ENCODE measurements at regions not wholly inside any gene's neighbourhood (a gene's known extent, or its start where the extent isn't known, plus 50 kb on each side); places are given as distances from the start of the nearest gene placed in this dataset.

GRCh38 chr14:30134936-30135335, 207.3 kb upstream of the PRKD1 start:
- Histone ChIP-seq H3K9ac (no peak overlapping the region), H3K27ac (ENCODE audit: low read depth in 2 of 2, low read length in 1 of 2) (no peak overlapping the region), H2AFZ (ENCODE audit: low read depth) (no peak overlapping the region), H3K36me3 (replicated peaks in 1 of 2; ENCODE audit: control insufficient read depth in 1 of 2, insufficient read depth in 2 of 2, low read length in 1 of 2) (no peaks in the 10 kb centered on the region), H3K4me3 (ENCODE audit: low read depth in 2 of 2, low read length in 1 of 2) (no peak overlapping the region), H4K20me1 (ENCODE audit: insufficient read depth) (no peaks in the 10 kb centered on the region), H3K9me2 (no peaks in the 10 kb centered on the region), H3K4me1 (ENCODE audit: control insufficient read depth in 1 of 2, insufficient read depth in 2 of 2, low read depth in 1 of 2, low read length in 1 of 2) (no peaks in the 10 kb centered on the region), H3F3A (replicated peaks; ENCODE audit: insufficient read depth) (no peaks in the 10 kb centered on the region), H3K27me3 (ENCODE audit: insufficient read depth) (no peaks in the 10 kb centered on the region), H3K4me2 (no peak overlapping the region), H3K9me3 (no peaks in the 10 kb centered on the region), H3K79me2 (ENCODE audit: insufficient read depth) (no peaks in the 10 kb centered on the region)
- no peak for DNase-seq
- WGBS (ENCODE audit: low lambda C conversion rate), result under 1% methylated on average over 5 of the region's 5 CpGs
- ChIA-PET CTCF (no interaction called here), POLR2A (no interaction called here)
- TF ChIP-seq RXRA (IDR thresholded peaks at IDR 0.05; ENCODE audit: borderline replicate concordance, low read depth) (no peak), RAD21 (IDR thresholded peaks at IDR 0.05; ENCODE audit: low read length) (no peak), FOXM1 (IDR thresholded peaks at IDR 0.05; ENCODE audit: low read depth) (no peak)

DNA sequence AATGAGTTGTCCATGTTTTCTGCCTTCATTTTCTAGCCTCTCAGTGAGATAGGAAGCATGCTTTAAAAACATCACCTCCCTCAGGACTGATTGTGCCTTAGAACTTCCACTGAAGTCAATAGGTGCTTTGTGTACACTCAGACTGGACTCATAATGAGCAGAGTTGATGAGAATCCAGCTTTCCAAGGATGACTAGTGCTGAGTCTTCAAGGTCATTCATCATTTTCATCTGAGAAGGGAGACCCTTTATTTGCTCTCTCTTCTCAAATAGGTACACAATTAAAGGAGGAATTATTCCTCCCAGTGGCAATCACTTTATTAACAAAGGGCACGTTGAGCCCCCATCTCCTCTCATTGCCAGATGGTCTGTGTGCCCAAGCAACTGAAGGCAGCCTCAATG, 210.9 kb upstream of the PRKD1 start:
- WGBS (ENCODE audit: low lambda C conversion rate), result 0% methylated on average over 1 of the region's 1 CpG
- TF ChIP-seq POLR2AphosphoS5 (IDR thresholded peaks at IDR 0.05; ENCODE audit: low read depth, low read length), result no peak
- TF ChIP-seq EZH2phosphoT487 (IDR thresholded peaks at IDR 0.05; ENCODE audit: borderline replicate concordance, low read depth), result no peak
- TF ChIP-seq JUND (IDR thresholded peaks at IDR 0.05), result no peak
- TF ChIP-seq MXI1 (IDR thresholded peaks at IDR 0.05; ENCODE audit: low read depth, low read length), result no peak
- no peak for TF ChIP-seq ZBTB33 (IDR thresholded peaks at IDR 0.05; ENCODE audit: borderline replicate concordance, low read depth)
- Histone ChIP-seq H3K9me3 (no peaks in the 10 kb centered on the region), H3K4me1 (ENCODE audit: control insufficient read depth in 1 of 2, insufficient read depth in 2 of 2, low read depth in 1 of 2, low read length in 1 of 2) (no peaks in the 10 kb centered on the region), H3K36me3 (replicated peaks in 1 of 2; ENCODE audit: control insufficient read depth in 1 of 2, insufficient read depth in 2 of 2, low read length in 1 of 2) (no peaks in the 10 kb centered on the region), H3K4me2 (no peak overlapping the region), H3K79me2 (ENCODE audit: insufficient read depth) (no peaks in the 10 kb centered on the region), H3F3A (replicated peaks; ENCODE audit: insufficient read depth) (no peaks in the 10 kb centered on the region), H3K9ac (no peak overlapping the region), H2AFZ (ENCODE audit: low read depth) (no peak overlapping the region), H3K4me3 (ENCODE audit: low read depth in 2 of 2, low read length in 1 of 2) (no peak overlapping the region), H3K27me3 (ENCODE audit: insufficient read depth) (no peaks in the 10 kb centered on the region), H4K20me1 (ENCODE audit: insufficient read depth) (no peaks in the 10 kb centered on the region), H3K27ac (ENCODE audit: low read depth in 2 of 2, low read length in 1 of 2) (no peak overlapping the region), H3K9me2 (no peaks in the 10 kb centered on the region)
- ChIA-PET POLR2A (no interaction called here), CTCF (no interaction called here)
- no peak for DNase-seq

DNA sequence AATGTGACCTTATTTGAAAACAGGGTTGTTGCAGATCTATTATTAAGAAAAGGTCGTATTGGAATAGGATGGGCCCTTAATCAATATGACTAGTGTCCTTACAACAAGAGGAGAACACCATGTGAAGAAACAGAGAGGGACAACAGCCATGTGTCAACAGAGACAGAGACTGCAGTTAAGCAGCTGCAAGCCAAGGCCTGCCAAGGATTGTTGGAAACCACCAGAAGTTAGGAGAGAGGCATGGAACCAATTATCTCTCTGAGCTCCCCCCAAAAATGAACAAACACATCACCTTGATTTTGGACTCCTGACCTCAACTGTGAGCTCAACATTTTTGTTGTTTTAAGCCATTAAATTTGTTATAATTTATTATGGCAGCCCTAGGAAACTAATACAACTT, 214.6 kb upstream of the PRKD1 start:
- CTCF ChIA-PET, result no interaction called here

More for the DNA sequence above, 214.6 kb upstream of the PRKD1 start:
- Histone ChIP-seq H3K79me2 (ENCODE audit: insufficient read depth) (no peaks in the 10 kb centered on the region), H3F3A (replicated peaks; ENCODE audit: insufficient read depth) (no peaks in the 10 kb centered on the region), H2AFZ (ENCODE audit: low read depth) (no peak overlapping the region), H3K4me1 (ENCODE audit: control insufficient read depth in 1 of 2, insufficient read depth in 2 of 2, low read depth in 1 of 2, low read length in 1 of 2) (no peaks in the 10 kb centered on the region), H3K4me2 (no peak overlapping the region), H3K9ac (no peak overlapping the region), H3K9me3 (no peaks in the 10 kb centered on the region), H4K20me1 (ENCODE audit: insufficient read depth) (no peaks in the 10 kb centered on the region), H3K4me3 (ENCODE audit: low read depth in 2 of 2, low read length in 1 of 2) (no peak overlapping the region), H3K27me3 (ENCODE audit: insufficient read depth) (no peaks in the 10 kb centered on the region), H3K27ac (ENCODE audit: low read depth in 2 of 2, low read length in 1 of 2) (no peak overlapping the region), H3K36me3 (replicated peaks in 1 of 2; ENCODE audit: control insufficient read depth in 1 of 2, insufficient read depth in 2 of 2, low read length in 1 of 2) (no peaks in the 10 kb centered on the region), H3K9me2 (no peaks in the 10 kb centered on the region)
- POLR2A ChIA-PET, result no interaction called here
- DNase-seq, result no peak
- 5% methylated on average over 1 of the region's 1 CpG for WGBS (ENCODE audit: low lambda C conversion rate)
- TF ChIP-seq USF2 (IDR thresholded peaks at IDR 0.05; ENCODE audit: borderline replicate concordance, low read depth, low read length) (no peak), EZH2phosphoT487 (IDR thresholded peaks at IDR 0.05; ENCODE audit: borderline replicate concordance, low read depth) (no peak), NFIC (IDR thresholded peaks at IDR 0.05; ENCODE audit: borderline replicate concordance) (no peak), SIN3A (IDR thresholded peaks at IDR 0.05; ENCODE audit: borderline replicate concordance, low read depth, low read length) (no peak), FOSL2 (IDR thresholded peaks at IDR 0.05; ENCODE audit: borderline replicate concordance, low read depth) (no peak), FOXM1 (IDR thresholded peaks at IDR 0.05; ENCODE audit: low read depth) (no peak), RAD21 (IDR thresholded peaks at IDR 0.05; ENCODE audit: low read length) (no peak), RFX5 (IDR thresholded peaks at IDR 0.05; ENCODE audit: low read length) (no peak), JUND (IDR thresholded peaks at IDR 0.05) (no peak), TAF1 (IDR thresholded peaks at IDR 0.05; ENCODE audit: borderline replicate concordance, low read depth, low read length) (no peak)

Data from SK-N-SH (cell line).